Muscle layer of duodenum (tissue), 2 donors: ENCODE measurements at regions not wholly inside any gene's neighbourhood (a gene's known extent, or its start where the extent isn't known, plus 50 kb on each side); places are given as distances from the start of the nearest gene placed in this dataset.

Experiments
- H3K27ac ChIP-seq: one replicate; pipeline ENCODE4 v1.7.0; 2013; ENCODE audit warnings: mild to moderate bottlenecking, low read length
- H3K27me3 ChIP-seq: one replicate; pipeline ENCODE4 v1.7.0; 2013; ENCODE audit warnings: low read depth, mild to moderate bottlenecking, control low read depth, low read length
- H3K36me3 ChIP-seq, 2 donors: one replicate each; pipeline ENCODE4 v1.7.0; 2013; ENCODE audit warnings: low read length in 2 of 2, control low read depth in 1 of 2, mild to moderate bottlenecking in 1 of 2; ENCODE audit not compliant: insufficient read depth in 2 of 2, control insufficient read depth in 1 of 2
- H3K4me1 ChIP-seq, 2 donors: one replicate each; pipeline ENCODE4 v1.7.0; 2013; ENCODE audit warnings: low read length in 2 of 2, mild to moderate bottlenecking in 2 of 2, control low read depth in 1 of 2, moderate library complexity in 1 of 2; ENCODE audit not compliant: insufficient read depth in 2 of 2, control insufficient read depth in 1 of 2
- H3K4me3 ChIP-seq, 2 donors: one replicate each; pipeline ENCODE4 v1.7.0; 2013; ENCODE audit warnings: low read length in 2 of 2, low read depth in 1 of 2, mild to moderate bottlenecking in 1 of 2
- H3K9me3 ChIP-seq, 2 donors: one replicate each; pipeline ENCODE4 v1.7.0; 2013; ENCODE audit warnings: low read length in 2 of 2, control low read depth in 1 of 2, mild to moderate bottlenecking in 1 of 2; ENCODE audit not compliant: control insufficient read depth in 1 of 2
- donor health status: healthy.

DNA sequence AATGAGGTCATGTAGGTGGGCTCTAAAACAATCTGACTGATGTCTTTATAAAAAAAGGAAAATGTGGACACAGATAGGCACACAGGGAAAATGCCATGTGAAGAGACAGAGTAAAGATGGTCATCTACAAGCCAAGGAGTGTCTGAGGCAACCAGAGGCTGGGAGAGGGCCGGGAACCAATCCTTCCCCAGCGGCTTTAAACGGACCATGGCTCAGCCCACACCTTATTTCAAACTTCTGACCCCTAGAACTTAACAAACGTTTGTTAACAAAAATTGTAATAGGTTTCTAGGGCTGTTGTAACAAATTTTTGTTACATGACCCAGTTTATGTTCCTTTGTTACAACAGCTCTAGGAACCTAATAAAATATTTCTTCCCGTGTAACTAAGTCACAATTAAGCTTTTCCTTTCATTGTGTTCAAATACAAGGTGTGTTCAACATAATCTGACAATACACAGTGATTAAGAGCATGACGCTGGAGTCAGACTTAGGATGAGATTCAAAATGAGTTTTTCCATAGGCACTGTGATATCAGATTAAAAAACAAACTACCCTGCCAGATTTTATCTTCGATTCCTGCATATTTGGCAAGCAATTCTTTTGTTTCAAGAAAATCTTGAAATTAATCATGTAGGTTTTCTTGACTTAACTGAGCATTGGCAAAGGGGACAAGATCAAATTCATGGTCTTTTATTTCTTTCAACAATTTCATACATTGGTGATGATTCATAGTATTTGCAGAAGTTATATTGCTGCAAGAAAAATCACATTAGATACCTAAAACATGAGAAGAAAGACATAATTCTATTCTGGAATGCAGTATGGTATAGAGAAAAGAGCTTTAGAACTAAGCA lies 169.5 kb upstream of the RIPOR2 start:
- Histone ChIP-seq H3K36me3 (peaks cover 24 to 25% of the 10 kb centered on the region in 2 donors), H3K9me3 (no peaks in the 10 kb centered on the region), H3K27ac (no peak overlapping the region), H3K27me3 (no peaks in the 10 kb centered on the region), H3K4me3 (no peak overlapping the region), H3K4me1 (no peaks in the 10 kb centered on the region)

DNA sequence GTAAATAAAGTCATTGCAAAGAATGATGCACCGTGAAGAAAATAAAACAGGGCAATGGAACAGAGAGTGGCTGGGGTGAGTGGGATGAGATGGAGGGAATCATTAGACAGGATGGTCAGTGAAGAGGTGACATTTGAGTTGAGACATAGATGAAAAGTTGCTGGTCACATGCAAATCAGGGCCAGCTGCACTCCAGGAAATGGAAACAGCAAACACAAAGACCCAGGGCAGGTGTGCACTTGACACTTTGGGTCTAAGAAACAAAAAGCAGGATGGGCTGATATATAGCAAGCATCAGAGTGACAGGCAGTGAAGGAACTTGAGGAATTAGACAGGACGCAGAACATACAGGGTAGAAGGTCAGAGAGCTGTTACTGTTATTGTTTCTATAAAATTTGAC lies 171.5 kb upstream of the RIPOR2 start:
- H3K4me3 ChIP-seq: no peak overlapping the region
- no peaks in the 10 kb centered on the region for H3K9me3 ChIP-seq
- no peaks in the 10 kb centered on the region for H3K4me1 ChIP-seq
- H3K27ac ChIP-seq: no peak overlapping the region
- peaks cover 25 to 29% of the 10 kb centered on the region in 2 donors for H3K36me3 ChIP-seq
- no peaks in the 10 kb centered on the region for H3K27me3 ChIP-seq

DNA sequence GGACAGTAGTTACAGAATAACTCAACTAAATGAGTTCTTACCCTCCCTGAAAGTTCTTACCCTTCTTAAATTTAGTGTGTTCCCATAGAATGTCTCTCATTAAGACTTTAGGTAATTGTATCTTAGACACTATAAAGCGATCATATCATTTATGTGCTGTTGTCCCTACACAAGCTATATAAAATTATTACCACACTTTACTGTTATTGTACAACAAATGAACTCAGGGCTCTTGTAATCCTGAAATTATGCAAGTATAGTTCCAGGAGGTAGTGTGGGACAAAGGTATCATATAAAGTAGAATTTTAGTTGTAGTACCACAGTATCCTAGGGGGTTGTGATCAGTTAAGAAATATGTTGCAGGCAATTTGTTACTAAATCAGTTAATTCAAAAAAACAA lies 167.4 kb upstream of the CARMIL1 start:
- Histone ChIP-seq H3K27me3 (no peaks in the 10 kb centered on the region), H3K27ac (no peak overlapping the region), H3K36me3 (peaks cover 26 to 28% of the 10 kb centered on the region in 2 donors), H3K9me3 (no peaks in the 10 kb centered on the region), H3K4me1 (no peaks in the 10 kb centered on the region), H3K4me3 (no peak overlapping the region)

DNA sequence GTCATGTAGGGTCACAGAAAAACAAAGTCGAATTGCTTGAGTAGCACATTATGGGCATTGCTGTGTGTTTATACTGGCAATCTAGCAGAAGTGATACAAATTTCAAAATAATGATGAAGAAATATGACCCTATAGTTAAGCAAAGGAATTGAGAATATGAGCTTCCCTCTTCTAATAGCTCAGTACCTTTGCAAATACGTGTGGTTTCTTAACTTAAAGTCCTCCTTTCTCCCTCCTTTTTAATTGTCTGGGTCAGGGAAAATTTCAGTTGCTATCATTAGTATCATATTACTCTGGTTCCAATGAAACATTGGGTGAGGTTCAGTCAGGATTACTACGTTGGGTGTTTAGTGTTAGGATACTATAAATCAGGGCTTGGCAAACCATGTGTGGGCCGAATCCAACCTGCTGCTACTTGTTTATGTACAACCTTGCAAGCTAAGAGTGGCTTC lies 166.8 kb upstream of the CARMIL1 start:
- Histone ChIP-seq H3K36me3 (peaks cover 20 to 24% of the 10 kb centered on the region in 2 donors), H3K27ac (no peak overlapping the region), H3K9me3 (no peaks in the 10 kb centered on the region), H3K4me1 (no peaks in the 10 kb centered on the region), H3K27me3 (no peaks in the 10 kb centered on the region), H3K4me3 (no peak overlapping the region)

DNA sequence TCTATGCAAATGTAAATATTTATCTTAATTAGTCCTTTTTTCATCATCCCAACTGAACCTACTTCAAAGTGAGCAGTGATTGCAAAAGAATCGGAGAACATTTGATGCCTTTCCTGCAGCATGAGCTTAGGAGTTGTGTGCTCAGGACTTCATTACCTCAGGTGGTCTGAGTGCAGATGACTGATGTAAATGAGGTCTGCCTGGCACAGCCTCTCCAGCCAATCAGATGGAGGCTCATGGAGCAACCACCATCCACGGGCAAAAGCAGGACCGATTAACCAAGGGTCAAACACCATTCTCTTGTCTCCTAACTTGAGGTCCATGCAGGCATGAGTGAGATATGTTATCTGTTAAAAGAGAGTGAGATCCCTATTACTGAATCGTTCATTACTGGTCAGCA lies 165.7 kb upstream of the CARMIL1 start:
- Histone ChIP-seq H3K27ac (no peak overlapping the region), H3K9me3 (no peaks in the 10 kb centered on the region), H3K36me3 (peaks cover 12 to 19% of the 10 kb centered on the region in 2 donors)

DNA sequence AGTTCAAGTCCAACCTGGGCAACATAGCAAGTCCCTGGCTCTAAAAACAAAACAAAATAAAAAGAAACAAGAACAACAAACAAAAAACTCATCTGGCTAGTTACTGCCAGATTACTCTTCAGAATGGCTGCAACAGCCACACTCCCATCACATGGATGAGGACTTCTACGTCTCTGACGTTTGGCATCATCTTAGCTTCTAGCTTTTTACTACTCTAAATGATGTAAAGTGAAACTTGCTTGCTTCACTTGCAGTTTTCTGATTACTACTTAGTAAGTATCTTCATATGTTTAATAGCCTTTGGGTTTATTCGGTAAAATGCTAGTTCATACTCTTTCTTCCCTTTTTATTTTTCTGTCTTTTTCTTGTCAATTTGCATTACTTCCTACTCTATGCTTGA lies 161.1 kb upstream of the CARMIL1 start:
- Histone ChIP-seq H3K9me3 (no peaks in the 10 kb centered on the region), H3K27me3 (no peaks in the 10 kb centered on the region), H3K36me3 (peaks cover 5 to 8% of the 10 kb centered on the region in 2 donors), H3K4me3 (no peak overlapping the region), H3K27ac (no peak overlapping the region), H3K4me1 (peaks cover 3 to 6% of the 10 kb centered on the region in 2 donors)

More for the DNA sequence above, 165.7 kb upstream of the CARMIL1 start:
- no peak overlapping the region for H3K4me3 ChIP-seq
- no peaks in the 10 kb centered on the region for H3K4me1 ChIP-seq
- no peaks in the 10 kb centered on the region for H3K27me3 ChIP-seq

DNA sequence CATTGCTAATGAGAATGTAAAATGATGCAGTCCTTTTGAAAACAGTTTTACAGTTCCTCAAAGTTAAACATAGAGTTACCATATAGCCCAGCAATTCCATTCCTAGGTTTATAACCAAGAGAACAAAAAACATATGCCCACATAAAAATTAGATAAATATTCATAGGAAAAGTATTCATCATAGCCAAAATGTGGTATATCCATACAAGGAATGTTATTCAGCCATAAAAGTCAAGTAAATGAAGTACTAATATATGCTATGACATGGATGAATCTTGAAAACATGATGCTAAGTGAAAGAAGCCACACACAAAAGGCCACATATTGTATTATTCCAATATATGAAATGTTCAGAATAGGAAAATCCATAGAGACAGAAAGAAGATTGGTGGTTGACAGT lies 158.0 kb upstream of the CARMIL1 start:
- Histone ChIP-seq H3K9me3 (no peaks in the 10 kb centered on the region), H3K27me3 (no peaks in the 10 kb centered on the region), H3K27ac (peak overlapping the region; percentile 18), H3K36me3 (no peaks in the 10 kb centered on the region), H3K4me1 (peaks cover 3 to 6% of the 10 kb centered on the region in 2 donors), H3K4me3 (no peak overlapping the region)

DNA sequence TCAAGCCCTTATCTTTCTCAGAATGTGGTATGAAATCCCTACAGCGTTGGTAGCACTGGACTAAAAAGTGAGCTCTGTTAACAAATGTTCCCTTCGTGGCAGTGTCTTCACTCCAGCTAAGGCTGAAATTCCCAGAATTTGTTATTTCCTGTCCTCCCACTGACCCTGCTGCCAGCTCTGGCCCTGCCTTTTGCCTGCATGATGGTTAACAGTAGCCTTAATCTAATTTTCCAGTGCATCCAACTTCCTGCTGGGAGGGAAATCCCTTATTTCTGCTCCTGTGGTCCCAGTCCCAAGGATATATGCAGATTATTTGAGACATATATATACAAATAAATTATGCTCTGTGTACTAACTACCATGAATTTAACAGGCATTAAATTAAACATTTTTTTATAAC lies 157.2 kb upstream of the CARMIL1 start:
- H3K27me3 ChIP-seq: no peaks in the 10 kb centered on the region
- peak overlapping the region; percentile 26 for H3K27ac ChIP-seq
- H3K4me1 ChIP-seq: peaks cover 3 to 6% of the 10 kb centered on the region in 2 donors
- H3K9me3 ChIP-seq: no peaks in the 10 kb centered on the region
- H3K4me3 ChIP-seq: no peak overlapping the region
- no peaks in the 10 kb centered on the region for H3K36me3 ChIP-seq

DNA sequence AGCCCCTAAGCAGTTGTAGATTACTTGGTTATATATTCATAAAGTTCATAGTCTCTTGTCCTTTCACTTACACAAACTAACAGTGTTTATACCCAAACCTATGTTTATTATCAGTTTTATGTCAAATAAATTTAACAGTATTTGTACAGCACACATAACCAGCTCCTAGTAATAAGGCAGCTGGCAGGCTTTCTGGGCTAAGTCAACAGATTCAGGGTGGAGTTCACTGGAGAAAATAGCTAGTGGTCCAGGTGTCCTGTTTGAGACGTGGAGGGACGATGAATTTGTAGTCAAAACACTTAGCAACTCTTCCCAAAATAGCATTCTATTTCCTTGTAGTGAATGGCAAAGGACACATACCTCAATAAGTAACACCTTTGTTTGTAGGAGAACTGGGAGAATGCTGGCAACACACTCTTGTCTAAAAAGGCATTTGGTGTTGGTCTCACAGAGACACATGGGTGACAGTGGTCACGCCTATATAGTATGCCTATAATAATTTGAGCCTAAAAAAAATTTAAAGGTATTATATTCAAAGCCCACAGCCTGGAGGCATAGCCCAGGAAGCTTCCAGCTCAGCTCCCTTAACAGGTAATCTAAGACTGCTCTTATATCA lies 156.4 kb upstream of the CARMIL1 start:
- peaks cover 3 to 6% of the 10 kb centered on the region in 2 donors for H3K4me1 ChIP-seq
- no peak overlapping the region for H3K4me3 ChIP-seq
- H3K9me3 ChIP-seq: no peaks in the 10 kb centered on the region
- no peaks in the 10 kb centered on the region for H3K36me3 ChIP-seq
- H3K27me3 ChIP-seq: no peaks in the 10 kb centered on the region
- H3K27ac ChIP-seq: peak overlapping the region; percentile 26

DNA sequence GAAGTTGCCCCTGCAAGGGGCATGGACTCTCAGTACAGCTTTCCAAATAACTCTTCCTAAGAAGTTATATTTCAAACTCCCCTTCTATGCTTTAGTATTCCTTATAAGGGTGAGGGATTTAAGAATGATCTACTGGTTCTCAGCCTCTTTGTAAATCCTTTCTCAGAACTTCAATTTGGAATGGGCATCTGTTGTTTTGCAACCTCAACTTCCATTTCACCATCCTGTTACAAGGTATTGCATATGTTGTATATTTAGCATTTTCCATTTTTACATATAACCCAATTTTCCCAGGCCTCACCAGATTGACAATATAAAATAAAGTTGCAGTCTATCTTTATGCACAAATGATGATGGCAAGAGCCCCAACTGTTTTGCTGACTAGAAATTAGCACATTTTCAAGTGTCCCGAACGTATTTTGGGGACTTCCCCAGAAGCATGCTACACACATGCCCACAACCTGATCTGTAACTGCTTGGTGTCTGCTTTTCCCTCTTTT lies 154.9 kb upstream of the CARMIL1 start:
- H3K4me1 ChIP-seq: peaks cover 3 to 6% of the 10 kb centered on the region in 2 donors
- H3K9me3 ChIP-seq: no peaks in the 10 kb centered on the region
- H3K27me3 ChIP-seq: no peaks in the 10 kb centered on the region
- H3K36me3 ChIP-seq: peaks cover 0 to 6% of the 10 kb centered on the region in 2 donors
- no peak overlapping the region for H3K4me3 ChIP-seq
- H3K27ac ChIP-seq: no peak overlapping the region

DNA sequence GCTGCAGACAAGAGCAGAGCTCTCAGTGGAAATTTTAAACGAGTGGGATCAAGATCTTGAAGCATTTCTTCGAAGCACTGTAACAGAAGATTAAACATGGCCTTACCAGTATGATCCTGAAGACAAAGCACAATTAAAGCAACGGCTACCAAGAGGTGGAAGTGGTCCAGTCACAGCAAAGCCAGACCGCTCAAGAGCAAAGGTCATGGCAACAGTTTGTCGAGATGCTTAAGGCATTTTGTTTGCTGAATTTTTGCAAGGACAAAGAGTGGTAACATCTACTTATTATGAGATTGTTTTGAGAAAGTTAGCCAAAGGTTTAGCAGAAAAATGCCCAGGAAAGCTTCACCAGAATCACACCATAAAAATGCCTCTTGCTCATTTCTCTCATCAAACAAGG lies 153.4 kb upstream of the CARMIL1 start:
- H3K4me1 ChIP-seq: peaks cover 6 to 8% of the 10 kb centered on the region in 2 donors
- H3K4me3 ChIP-seq: no peak overlapping the region
- H3K27ac ChIP-seq: no peak overlapping the region
- H3K27me3 ChIP-seq: no peaks in the 10 kb centered on the region
- peaks cover 0 to 6% of the 10 kb centered on the region in 2 donors for H3K36me3 ChIP-seq
- H3K9me3 ChIP-seq: no peaks in the 10 kb centered on the region
